NCI-H1105 (cell line): ENCODE measurements at regions not wholly inside any gene's neighbourhood (a gene's known extent, or its start where the extent isn't known, plus 50 kb on each side); places are given as distances from the start of the nearest gene placed in this dataset.
A peak's percentile ranks its signal among the peaks of the same experiment; 100 is the strongest.

Experiments used
- DNase-seq: peaks from one replicate; lab custom pipeline; 2025; lab: John Stamatoyannopoulos, UW

DNA sequence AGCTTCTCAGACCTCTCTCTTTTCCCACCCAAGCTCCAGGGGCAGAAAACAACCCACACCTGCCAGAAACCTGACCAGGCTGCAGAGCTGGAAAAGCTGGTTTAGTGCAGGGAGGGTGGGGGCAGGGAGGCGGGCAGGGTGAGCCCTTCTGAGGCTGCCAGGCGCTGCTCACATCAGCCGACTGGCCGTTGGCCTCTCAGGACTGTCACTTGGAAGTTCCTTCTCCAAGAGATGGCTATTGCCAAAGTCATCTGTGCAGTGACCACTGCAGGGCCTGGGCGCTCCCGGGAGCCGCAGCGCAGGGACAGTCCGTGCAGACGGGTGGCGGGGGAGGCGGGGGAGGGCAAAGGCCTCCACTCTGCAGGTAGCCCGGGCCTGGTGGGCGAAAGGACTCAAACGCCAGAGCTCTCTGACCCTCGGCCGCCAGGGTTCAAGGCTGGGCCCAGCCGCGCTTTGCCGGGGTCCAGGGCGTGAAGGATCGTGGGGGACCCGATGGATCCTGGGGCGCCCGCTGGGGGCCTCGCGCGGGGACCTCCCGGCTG lies 205.0 kb upstream of the IER5L start:
- peak; percentile 81 for DNase-seq

DNA sequence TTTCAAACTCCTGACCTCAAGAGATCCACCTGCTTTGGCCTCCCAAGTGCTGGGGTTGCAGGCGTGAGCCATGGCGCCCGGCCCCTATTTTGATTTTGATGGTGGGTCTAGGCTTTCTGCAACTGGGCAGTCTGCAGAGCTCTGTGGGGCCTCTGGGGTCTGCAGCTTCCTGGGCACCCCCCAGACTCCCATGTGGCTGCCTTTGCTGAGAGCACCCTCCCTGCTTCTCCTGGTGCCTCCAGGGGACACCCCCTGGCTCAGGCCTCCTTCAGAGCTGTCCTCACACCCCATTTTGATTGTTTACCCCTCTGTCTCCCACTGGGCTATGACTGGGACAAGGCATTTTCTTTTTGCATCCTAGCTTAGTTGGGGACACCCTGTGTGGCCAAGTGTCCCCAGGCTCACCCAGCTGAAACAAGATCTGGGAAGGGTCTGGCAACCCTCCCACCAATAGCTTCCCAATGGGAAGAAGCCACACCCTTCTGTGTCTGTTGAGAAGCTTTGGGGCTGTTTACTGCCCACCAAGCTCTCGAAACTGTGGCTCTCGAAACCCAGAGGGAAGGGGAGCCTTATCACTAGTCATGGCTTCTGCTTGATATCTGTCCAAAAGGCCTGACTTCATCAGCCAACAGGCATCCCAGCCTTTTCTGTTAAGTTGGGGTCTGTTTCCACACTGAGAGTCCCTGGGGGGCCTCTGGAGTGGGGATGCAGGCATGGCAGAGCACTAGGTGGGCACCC lies 204.4 kb upstream of the IER5L start:
- DNase-seq, result peak; percentile 37

DNA sequence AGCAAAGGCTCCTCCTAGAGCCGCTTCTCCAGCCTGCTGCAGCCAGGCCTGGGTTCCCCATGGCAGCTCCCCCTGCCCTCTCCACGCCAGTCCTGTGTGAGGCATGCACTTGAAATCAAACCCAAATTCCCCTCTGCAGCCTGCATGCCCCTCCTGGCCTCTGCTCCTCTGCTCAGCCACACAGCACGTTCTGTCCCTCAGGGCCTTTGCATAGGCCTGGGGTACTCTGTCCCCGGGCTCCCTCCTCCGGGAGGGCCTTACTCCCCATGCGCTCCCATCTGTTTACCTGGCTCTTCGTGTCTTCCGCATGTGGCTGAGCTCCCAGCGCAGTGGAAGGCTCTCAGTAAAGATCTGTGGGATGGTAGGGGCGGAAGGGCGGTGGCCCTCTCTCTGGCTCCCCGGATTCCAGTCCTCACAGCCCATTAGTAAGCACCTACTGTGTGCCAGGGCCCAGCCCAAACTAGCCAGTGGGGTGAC lies 203.5 kb upstream of the IER5L start:
- no peak for DNase-seq

DNA sequence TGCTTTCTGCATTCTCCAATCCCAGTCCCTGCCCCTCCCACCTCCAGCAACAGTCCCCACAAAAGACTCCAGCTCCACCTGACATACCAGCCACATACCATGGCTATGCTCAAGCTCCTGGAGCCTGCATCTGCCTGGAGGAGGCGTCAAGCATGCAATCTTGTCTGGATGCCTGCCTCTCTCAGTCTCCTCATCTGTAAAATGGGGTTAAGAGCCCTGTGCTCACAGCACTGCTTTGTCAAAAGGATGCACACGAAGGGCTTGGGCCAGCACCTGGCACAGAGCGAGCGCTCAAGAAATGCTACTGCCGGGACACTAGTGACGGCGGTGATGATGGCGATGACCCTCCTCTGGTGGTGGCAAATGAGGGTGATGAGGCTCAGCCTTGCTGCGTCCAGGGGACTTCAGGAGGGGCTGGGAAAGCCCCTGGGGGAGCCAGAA lies 202.9 kb upstream of the IER5L start:
- no peak for DNase-seq

DNA sequence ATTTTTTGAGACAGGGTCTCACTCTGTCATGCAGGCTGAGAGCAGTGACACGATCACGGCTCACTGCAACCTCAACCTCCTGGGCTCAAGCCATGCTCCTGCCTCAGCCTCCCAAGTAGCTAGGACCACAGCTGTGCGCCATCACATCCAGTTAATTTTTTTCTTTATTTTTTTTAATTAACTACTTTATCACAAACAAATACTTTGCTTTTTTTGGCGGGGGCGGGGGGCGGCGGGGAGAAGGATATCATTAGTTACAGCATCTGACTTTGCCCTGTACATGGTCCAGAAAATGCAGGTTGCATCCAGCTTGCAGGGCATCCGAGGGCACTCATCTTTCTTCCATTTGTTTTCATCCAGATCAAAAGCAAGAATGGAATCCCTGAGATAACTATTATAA lies 201.8 kb upstream of the IER5L start:
- no peak for DNase-seq

DNA sequence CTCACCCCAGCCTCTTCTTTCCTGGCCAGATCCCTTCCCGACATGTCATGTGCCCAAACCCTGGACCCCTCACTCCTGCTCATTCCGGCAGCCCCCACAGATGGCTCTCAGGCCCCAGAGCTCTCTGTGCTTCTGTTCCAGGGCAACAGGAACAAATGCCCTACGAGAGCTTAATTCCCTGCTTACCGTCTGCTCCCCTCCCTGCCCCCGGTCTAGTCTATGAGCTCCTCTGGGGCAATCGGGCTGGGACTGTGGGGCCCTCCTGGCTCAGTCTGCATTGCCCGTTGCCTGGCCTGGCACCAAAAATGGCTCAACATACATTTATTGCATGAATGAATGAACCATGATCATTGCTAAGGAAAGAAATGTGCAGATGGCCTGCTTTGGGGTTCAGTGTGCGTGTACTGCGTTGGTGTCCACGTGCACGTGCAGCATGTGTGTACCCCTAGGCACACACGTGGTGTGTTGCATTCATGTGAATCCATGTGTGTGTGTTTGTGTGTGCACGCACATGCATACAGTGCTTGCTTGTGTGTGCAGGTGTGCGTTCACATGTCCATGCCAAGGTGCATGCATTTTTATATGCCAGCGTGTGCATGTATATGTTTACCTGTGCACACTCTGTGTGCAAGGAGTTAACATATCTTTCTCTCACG lies 201.2 kb upstream of the IER5L start:
- no peak for DNase-seq

DNA sequence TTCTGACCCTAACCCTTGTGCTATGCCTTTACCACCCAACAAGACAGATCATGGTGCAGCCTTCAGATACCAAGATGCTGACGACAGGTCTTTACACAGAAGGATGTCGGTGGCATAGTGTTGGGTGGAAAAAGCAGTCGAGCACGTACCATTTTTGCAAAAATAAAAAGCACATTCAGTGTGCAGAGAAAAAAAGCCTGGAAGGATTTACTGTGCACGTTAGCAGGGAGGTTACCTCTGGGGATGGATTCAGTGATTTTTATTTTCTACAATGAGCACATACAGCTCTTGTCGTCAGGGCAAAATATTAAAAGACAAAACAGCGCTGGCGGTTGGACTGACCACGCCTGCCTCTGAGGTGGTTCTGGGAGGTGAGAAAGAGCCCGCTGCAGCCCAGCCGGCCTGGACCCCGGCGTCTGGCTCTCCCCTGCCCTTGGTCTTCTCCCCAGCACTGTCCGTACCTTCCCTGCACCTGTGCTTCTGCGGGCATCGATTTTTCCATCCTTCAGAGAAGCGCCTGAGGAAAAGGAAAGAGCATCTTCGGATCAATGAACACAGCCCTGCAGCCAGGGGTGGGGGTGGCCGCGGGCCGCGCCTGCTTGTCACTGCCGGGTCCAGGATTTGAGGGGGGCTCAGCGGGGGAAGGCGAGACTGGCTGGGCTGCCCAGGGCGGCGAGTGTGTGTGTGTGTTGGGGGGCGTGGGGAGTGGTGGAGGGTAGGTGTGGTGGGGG lies 200.0 kb upstream of the IER5L start:
- DNase-seq, result no peak

DNA sequence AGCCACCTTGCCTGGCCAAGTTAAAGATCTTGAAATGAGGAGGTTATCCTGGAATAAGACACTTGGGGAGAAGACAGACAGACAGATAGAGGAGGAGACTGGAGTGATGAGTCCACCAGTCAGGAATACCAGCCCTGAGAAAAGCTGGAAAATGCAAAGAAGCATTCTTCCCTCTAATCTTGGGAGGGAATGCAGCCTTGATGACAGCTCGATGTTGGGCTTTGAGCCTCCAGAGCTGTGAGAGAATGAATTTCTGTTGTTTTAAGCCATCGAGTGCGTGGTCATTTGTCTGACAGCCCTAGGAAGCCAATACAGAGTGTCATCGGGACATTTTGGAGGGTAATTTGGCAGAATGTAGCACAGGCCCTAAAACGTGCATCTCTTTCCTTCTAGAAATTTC lies 199.1 kb upstream of the IER5L start:
- DNase-seq, result no peak

DNA sequence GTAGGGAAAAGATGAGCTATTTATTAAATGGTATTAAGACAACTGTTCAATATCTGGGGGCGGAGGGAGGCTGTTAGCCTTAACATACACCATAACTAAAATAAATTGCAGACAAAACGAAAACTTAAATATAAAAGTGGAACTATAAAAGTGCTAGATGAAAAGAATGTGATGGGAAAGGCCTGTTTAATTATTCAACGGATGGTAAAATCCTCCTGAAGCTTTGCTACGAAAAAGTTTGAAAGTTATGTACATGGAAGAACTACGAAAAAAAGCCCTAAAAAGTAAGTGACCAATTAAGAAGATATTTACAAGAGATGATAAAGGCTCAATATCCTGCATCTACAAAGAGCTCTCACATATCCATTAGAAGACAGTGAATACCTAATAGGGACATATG lies 197.8 kb upstream of the IER5L start:
- no peak for DNase-seq

DNA sequence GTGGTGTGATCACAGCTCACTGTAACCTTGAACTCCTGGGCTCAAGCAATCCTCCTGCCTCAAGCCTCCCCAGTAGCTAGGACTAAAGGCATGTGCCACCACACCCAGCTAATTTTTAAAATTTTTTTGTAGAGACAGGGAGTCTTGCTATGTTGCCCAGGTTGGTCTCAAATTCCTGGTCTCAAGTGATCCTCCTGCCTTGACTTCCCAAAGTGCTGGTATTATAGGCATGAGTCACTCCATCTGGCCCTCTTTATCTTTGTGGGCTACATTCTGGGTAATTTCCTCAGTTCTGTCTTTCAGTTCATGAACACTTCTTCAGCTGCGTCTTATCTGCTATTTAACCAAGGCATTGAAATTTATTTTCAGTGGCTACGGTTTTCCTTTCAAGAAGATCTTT lies 196.6 kb upstream of the IER5L start:
- no peak for DNase-seq

DNA sequence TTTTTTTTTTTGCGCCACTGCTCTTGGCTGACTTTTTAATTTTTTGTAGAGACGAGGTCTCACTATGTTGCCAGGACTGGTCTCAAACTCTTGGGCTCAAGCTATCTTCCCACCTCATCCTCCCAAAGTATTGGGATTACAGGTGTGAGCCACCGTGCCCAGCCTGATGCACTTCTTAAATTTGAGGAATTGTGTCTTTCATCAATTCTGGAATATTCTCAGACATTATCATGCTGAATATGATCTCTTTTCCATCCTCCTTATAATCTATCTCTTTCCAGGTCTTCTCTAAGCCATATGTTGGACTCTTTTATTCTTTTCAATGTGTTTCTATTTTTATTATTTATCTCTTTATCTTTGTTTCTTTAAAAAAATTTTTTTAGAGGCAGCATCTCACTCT lies 196.2 kb upstream of the IER5L start:
- no peak for DNase-seq

DNA sequence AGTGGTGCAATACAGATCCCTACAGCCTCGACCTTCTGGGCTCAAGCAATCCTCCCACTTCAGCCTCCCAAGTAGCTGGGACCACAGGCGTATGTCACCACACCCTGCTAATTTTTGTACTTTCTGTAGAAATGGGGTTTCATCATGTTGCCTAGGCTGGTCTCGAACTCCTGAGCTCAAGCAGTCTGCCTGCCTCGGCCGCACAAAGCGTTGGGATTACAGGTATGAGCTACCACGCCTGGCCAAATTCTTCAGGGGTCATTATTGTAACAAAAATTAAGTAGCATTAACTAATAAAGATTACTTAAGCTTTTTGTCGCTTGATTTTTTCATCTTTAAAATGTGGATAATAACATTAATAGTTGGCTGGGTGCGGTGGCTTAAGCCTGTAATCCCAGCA lies 195.3 kb upstream of the IER5L start:
- no peak for DNase-seq

DNA sequence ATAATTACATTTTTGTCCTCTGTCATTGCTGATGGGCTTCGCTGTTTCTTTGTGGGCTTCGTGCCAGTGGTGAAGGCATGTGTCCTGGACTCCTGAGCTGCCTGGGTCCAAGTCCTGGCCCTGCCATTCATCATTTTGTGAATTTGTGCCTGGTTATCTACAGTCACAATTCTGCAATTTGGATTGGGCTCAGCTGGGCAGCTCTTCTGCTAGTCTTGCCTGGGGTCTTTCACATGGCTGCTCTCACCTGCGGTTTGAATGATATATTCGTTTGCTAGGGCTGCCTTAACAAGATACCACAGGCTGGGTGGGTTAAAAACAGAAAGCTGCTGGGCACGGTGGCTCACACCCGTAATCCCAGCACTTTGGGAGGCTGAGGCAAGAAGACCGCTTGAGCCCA lies 192.7 kb upstream of the IER5L start:
- no peak for DNase-seq

DNA sequence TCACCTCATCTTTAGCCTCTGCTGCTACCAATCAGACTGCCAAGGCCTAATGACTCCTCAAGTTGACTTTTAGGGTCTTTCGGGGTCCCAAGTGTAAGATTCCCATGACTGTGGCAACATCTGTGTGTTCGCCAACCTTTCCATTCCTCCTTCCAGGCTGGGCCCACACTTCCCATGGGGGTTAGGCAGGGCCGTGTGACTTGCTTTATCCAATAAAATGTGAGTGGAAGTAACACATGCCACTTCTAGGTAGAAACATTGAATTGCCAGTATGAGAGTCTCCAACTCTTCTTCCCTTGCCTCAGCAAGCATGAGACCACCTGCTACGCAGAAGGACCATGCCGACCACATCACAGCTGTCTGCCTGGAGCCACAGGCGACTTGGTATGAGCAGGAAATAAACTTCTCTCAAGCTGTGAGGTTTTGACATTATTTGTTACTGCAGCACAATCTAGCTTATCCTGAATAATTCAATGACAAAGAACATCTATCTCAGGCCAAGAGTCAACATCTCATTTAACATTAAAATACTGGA lies 190.4 kb upstream of the IER5L start:
- no peak for DNase-seq

DNA sequence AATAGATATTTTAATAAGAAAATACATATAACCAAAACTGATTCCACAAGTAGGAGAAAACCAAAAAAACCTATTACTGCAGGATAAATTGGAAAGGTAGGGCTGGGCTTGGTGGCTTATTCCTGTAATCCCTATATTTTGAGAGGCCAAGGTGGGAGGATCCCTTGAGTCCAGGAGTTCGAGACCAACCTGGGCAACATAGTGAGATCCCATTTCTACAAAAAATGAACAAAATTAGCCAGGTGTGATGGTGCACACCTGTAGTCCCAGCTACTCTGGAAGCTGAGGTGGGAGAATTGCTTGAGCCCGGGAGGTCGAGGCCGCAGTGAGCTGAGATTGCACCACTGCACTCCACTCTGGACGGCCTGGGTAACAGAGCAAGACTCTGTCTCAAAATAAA lies 189.2 kb upstream of the IER5L start:
- no peak for DNase-seq

DNA sequence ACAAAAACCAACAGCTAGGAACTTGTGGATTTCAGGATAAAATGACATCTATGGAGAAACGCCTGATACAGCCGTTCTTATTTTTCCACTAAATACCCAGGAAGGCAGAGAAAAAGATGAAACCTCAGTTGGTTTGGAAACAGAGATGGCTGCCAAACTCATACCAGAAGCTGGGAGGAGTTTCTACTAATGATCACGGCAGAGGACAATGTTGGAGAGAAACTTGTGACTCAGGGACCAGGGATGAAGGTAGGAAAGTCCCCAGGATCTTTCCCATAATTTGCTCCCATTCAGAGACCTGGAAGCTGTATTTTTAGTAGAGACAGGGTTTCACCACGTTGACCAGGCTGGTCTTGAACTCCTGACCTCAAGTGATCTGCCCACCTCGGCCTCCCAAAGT lies 187.1 kb upstream of the IER5L start:
- no peak for DNase-seq

DNA sequence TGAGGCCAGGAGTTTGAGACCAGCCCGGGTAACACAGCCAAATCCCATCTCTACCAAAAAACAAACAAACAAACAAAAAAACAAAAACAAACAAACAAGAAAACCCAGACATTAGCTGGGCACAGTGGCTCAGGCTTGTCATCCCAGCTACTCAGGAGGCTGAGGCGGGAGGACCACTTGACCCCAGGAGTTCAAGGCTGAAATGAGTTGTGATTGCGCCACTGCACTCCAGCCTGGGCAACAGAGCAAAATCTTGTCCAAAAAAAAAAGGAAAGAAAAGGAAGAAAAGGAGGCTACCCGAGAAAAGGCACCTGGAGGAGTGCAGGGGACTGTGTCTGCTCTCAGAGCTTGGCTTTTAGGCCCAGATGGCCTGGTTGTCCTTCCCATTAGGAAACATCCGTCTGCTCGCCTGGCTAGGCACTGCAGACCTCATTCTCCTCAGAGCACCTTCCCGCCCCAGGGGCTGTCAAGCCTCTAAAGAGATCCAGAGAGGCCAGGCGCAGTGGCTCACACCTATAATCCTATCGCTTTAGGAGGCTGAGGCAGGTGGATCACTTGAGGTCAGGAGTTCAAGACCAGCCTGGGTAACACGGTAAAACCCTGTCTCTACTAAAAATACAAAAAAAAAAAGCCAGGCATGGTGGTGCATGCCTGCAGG lies 185.3 kb upstream of the IER5L start:
- no peak for DNase-seq

DNA sequence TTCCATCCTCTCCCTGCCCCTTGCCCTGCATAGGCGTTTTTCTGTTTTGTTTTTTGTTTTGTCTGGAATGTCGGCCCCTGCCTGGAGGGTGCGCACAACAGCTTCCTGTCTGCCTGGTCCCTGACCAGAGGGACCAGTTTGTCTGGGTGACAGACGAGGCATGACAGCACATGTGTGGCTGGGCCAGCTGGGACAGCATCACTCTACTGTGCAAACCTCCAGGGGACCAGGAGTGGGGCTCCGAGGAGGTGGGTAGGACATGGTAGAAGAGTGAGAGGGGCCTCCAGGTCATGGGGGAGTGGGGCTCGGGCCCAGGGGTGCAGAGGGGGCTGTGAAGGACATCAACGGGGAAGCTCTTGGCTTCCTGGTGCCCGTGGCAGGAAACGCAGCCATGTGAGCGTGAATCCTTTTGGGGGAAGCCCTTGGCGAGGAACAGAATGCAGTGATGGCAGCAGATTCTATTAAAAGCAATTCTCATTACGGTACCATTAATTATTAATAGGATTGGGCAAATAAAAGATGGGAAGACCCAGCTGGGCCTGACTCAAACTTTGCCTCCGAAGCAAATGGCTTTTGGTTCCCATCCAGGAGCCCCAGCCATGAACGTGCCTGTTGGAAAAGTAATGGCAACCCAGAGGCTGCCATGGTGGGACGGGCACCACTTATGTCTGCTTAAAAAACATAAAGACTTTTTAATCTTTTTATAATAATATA lies 184.4 kb upstream of the IER5L start:
- DNase-seq, result no peak

DNA sequence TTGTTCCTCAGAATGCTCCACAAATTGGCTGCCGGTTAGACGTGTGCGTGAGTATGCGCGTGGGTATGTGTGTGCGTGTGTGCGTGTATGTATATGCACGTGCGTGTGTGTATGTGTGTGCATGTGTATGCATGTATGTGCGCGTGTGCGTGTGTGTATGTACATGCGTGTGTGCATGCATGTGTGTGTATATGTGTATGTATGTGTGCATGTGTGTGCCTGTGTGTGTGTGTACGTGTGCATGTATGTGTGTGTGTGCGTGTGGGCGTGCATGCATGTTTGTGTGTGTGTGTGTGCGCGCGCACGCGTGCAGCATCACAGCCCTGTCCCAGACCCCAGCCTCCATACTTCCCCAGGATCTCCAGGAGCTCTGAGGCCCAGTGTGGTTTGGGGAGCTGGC lies 183.1 kb upstream of the IER5L start:
- no peak for DNase-seq

DNA sequence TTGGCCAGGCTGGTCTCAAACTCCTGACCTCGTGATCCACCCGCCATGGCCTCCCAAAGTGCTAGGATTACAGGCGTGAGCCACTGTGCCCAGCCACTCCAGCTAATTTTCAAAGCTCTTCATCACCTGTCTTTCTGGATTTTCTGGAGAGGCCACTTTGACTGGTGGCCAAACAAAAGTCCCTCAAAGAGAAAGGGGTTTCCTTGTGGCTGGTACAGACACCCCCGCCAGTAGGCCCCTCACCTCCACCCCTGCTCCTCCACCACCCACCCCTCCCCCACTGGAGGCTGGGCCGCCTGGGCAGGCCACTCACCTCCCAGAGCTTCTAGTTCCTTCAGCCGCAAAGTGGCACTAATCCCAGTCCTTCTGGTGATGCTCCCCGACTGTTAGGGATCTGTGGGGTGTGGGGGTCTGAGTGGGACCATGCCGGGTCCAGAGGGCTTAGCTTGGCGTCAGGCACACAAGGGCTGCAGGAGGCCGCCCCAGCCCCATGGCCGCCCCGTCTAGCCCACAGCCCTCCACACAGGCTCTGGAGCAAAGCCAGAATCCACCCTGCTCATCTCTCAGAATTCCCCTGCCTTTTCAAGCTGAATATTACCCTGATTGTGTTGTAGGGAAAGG lies 182.0 kb upstream of the IER5L start:
- no peak for DNase-seq
